Aorta (tissue), 5 donors: ENCODE measurements at regions not wholly inside any gene's neighbourhood (a gene's known extent, or its start where the extent isn't known, plus 50 kb on each side); places are given as distances from the start of the nearest gene placed in this dataset.

Experiments
- ATAC-seq: fragments of 200-7000 bp; cut with Tn5 transposase; one replicate; pipeline ENCODE4 v1.9.1; 2022; ENCODE audit warnings: moderate library complexity; ENCODE audit not compliant: low FRiP score
- DNase-seq, 2 donors: peaks; one replicate each; pipeline ENCODE4 v3.0.0-alpha.2; 2020
- H3K27ac ChIP-seq, 2 donors: one replicate each; pipeline ENCODE4 v1.5.1; 2013; ENCODE audit warnings: low read length in 2 of 2, mild to moderate bottlenecking in 2 of 2, moderate library complexity in 2 of 2, control low read depth in 1 of 2, inconsistent platforms in 1 of 2, low read depth in 1 of 2
- H3K27me3 ChIP-seq, 2 donors: one replicate each; pipeline ENCODE4 v1.6.1; 2013; ENCODE audit warnings: control low read depth in 1 of 2, low read length in 1 of 2, mild to moderate bottlenecking in 1 of 2, moderate library complexity in 1 of 2; ENCODE audit not compliant: insufficient read depth in 2 of 2, control insufficient read depth in 1 of 2
- H3K36me3 ChIP-seq, 2 donors: one replicate each; pipeline ENCODE4 v1.6.1; 2013; ENCODE audit warnings: control low read depth in 1 of 2, low read length in 1 of 2, mild to moderate bottlenecking in 1 of 2; ENCODE audit not compliant: insufficient read depth in 2 of 2, control insufficient read depth in 1 of 2
- H3K4me1 ChIP-seq, 2 donors: one replicate each; pipeline ENCODE4 v1.6.1; 2013; ENCODE audit warnings: low read length in 2 of 2, control low read depth in 1 of 2, mild to moderate bottlenecking in 1 of 2, moderate library complexity in 1 of 2; ENCODE audit not compliant: insufficient read depth in 2 of 2, control insufficient read depth in 1 of 2
- H3K4me3 ChIP-seq, 2 donors: one replicate each; pipeline ENCODE4 v1.5.1; 2013; ENCODE audit warnings: low read length in 2 of 2, control low read depth in 1 of 2, mild to moderate bottlenecking in 1 of 2
- H3K9me3 ChIP-seq: one replicate; pipeline ENCODE4 v1.6.1; 2013; ENCODE audit warnings: mild to moderate bottlenecking, low read length; ENCODE audit not compliant: control insufficient read depth
- WGBS, 2 donors: extraction: QIAGEN DNeasy Blood & Tissue Kit; methylation state at CpG; one replicate each; pipeline ENCODE4 v1.1.7; 2013; 5-methylcytosine and 5-hydroxymethylcytosine counted together
- intact Hi-C, 2 donors: fragments of 100-400 bp; cut with DNase I; formaldehyde crosslinking; loops; one replicate each; pipeline versions ENCODE4 v1.14.2 to v1.15.0; 2022
- donor health status: healthy with polysubstance abuse.
- donor health status: Bipolar disorder and iron deficiency.
- donor health status: DM: no; HTN: no; CAD: no.
- donor health status: DM: no; HTN: no; CAD: no.
- donor health status: DM: yes; HTN: yes; CAD: no.

DNA sequence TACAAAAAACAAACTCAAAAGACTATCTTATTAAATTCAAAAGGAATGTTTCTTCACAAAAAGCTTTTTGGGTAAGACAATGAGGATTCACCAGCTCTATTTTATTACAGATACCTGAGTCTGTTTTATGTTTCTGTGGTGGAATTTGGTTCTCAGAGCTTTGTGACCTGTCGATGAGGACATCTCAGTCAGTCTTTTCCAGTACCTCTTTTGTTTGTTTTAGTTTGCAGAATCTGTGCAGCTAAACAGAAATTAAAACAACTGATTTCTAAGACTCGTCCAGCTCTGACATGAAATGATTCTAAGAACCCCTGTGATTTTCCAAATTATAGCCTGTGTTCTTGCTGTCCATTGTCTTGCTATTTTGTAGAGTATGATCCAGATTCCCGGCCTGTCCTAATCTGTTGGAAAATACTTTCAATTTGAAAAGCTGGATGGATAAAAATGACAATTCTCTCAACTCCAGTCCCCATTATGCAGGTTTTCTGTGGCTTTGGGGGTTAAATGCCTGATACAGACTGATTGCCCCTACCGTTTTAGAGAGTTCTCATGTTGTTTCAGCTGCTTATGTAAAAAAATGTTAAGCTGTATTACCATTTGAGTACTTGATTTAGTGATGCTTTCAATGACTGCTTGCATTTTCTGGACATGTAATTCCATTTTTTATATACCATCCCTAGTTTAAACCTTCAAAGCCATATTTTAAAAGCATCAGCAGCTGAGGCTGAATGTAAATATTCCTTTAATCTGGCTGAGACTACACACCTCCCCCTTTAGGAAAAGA, 94.2 kb upstream of the TAB2 start:
- WGBS, 2 donors: 46 to 47% methylated on average over 4 of the region's 4 CpGs
- Histone ChIP-seq H3K4me3 (no peak overlapping the region), H3K4me1 (peaks cover 2% of the 10 kb centered on the region in 2 donors), H3K27ac (no peak overlapping the region), H3K9me3 (no peaks in the 10 kb centered on the region), H3K36me3 (no peaks in the 10 kb centered on the region), H3K27me3 (no peaks in the 10 kb centered on the region)
- DNase-seq (no peak), ATAC-seq (no peak)
- intact Hi-C loops: no loop called here

DNA sequence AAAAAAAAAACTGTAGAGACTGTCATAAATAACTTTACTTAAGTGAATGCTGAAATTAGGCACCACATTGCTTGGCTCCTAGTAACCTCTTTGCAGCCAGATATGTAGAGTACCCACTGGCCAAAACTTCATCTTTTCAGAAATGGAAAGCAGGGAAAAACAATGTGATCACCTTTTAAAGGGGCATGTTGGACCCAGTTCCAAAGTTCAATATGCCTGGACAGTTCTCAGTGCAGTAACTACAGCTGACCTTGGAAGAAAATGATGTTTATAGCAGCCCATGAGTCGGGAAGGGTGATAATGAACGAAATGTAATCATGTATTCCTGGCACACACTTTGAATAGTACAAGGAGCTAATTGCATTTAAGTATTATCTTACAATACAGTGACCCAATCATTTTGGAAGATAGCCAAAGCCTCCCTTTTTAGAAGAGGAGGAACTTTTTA, 93.6 kb upstream of the TAB2 start:
- Histone ChIP-seq H3K9me3 (no peaks in the 10 kb centered on the region), H3K4me1 (peaks cover 2% of the 10 kb centered on the region in 2 donors), H3K27ac (no peak overlapping the region), H3K36me3 (no peaks in the 10 kb centered on the region), H3K27me3 (no peaks in the 10 kb centered on the region), H3K4me3 (no peak overlapping the region)
- intact Hi-C loops: no loop called here
- 8% methylated on average over 2 of the region's 2 CpGs for WGBS, 2 donors
- DNase-seq (no peak), ATAC-seq (no peak)

DNA sequence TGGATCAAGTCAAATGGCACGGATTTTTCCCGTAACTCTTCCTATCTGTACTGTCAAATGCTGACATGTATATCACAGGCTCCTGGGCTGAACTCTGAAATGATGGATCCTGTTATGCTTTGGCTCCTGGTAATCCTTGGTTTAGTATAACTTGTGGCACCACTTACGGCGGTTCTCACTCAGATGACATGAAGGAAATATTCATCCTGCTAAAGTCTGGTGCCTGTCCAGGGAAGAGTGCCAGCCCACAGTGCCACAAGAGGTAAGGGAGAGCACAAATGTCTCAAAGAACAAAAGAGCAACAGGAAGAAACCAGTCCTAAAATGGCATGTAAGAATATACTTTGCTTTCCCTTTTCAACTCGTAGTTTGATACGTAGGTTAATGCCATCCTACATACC, 93.1 kb upstream of the TAB2 start:
- Histone ChIP-seq H3K4me1 (peaks cover 2% of the 10 kb centered on the region in 2 donors), H3K4me3 (no peak overlapping the region), H3K27ac (no peak overlapping the region), H3K9me3 (no peaks in the 10 kb centered on the region), H3K36me3 (no peaks in the 10 kb centered on the region), H3K27me3 (no peaks in the 10 kb centered on the region)
- ATAC-seq: no peak
- no peak for DNase-seq
- intact Hi-C loops: no loop called here
- 54 to 60% methylated on average over 6 of the region's 6 CpGs for WGBS, 2 donors

DNA sequence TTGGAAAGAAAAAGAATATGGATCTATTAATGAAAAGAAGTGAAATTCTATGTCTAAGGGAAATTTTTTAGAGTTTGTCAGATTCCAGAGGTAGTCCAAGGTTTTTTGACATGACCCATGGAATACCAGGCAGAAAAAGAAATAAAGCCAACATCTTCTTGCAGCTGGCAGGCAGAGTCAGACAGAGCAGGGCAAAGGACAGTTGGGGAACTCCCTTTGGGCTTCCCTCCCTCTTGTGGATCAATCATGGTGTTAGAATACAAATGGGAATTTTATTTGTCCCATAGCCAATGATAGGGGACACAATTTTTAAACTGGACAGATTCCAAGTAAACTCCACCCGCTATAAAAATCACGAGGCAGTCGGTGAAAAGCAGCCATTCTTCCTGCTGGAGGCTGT, 92.1 kb upstream of the TAB2 start:
- DNase-seq (no peak), ATAC-seq (no peak)
- intact Hi-C loops: no loop called here
- Histone ChIP-seq H3K9me3 (no peaks in the 10 kb centered on the region), H3K27me3 (no peaks in the 10 kb centered on the region), H3K36me3 (no peaks in the 10 kb centered on the region), H3K4me1 (peaks cover 2% of the 10 kb centered on the region in 2 donors), H3K4me3 (no peak overlapping the region), H3K27ac (no peak overlapping the region)
- WGBS, 2 donors: 87 to 93% methylated on average over 3 of the region's 3 CpGs

DNA sequence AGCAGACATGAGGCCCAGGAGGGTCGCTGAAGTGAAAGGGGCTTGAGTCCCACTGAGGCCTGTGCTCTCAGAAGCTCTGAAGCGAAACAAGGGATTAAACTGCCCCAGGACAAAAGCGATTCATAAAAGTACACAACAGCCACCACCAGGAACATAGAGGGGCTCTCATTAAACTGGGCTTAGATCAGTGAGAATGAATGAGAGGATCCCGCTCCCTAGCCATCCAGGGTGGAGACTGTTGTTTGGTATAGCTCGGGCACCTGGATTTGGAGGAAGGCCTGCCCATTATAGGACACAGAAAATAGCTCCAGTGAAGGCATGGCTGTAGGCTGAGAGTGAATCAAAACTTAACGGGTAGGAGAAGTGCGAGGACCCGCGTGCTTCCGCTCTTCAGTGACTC, 91.6 kb upstream of the TAB2 start:
- Histone ChIP-seq H3K36me3 (no peaks in the 10 kb centered on the region), H3K4me3 (no peak overlapping the region), H3K4me1 (peaks cover 2% of the 10 kb centered on the region in 2 donors), H3K27ac (no peak overlapping the region), H3K9me3 (no peaks in the 10 kb centered on the region), H3K27me3 (no peaks in the 10 kb centered on the region)
- DNase-seq (no peak), ATAC-seq (no peak)
- WGBS, 2 donors: 95 to 97% methylated on average over 10 of the region's 10 CpGs
- intact Hi-C loops: no loop called here

DNA sequence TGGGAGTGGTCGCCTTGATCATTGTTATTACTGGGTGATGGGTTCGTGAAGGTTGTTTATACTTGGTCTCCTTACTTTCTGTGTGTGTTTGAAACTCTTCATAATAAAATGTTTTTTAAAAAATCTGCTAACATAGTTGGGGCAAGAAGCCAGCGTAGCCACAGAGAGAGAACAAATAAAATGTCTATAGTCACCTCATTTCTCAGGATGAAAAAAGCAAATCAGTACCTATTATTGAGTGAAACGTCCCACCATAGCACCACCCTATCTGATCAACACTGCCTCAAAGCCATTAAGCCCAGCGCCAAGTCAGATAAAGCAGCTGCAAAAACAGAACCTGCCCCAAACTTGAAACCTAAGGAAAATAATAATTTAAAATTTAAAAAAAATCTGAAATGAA, 89.7 kb upstream of the TAB2 start:
- intact Hi-C loops: no loop called here
- H3K27ac ChIP-seq: no peak overlapping the region
- no peak for ATAC-seq

DNA sequence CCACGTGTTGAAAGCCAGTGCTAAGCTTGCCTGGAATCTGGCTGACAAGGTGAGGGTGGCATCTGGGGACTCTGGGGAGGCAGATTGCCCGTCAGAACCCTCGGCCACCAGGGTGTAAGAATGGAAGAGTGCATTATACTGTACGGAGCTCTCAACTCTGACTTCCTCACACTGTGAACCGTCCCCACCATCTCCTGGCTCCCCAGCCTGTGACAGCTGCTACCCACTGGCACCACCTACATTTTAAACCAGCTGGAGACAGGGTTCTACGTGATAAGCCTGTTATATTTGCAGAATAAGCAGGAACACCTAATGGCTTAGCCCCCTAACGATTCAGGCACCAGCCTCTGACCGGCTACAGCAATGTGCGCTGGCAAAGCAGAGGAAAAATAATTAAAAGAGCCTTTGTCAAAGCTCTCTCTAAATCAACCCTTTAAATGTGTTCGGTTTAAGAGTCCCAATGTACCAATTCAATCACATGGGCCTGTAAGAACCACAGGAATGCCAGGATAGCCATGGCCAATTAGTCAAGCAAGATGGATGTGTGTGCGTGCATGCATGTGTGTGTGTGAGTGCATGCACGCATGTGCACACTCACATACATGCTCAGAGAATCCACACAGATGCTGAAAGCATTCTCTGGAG, 89.1 kb upstream of the TAB2 start:
- Histone ChIP-seq H3K27me3 (no peaks in the 10 kb centered on the region), H3K27ac (no peak overlapping the region), H3K9me3 (no peaks in the 10 kb centered on the region), H3K36me3 (no peaks in the 10 kb centered on the region), H3K4me3 (no peak overlapping the region), H3K4me1 (peaks cover 0 to 2% of the 10 kb centered on the region in 2 donors)
- intact Hi-C loops: no loop called here
- ATAC-seq (no peak), DNase-seq (no peak)
- WGBS, 2 donors: 80 to 82% methylated on average over 12 of the region's 12 CpGs

More for the DNA sequence above, 89.7 kb upstream of the TAB2 start:
- no peak overlapping the region for H3K4me3 ChIP-seq
- WGBS, 2 donors: 67 to 76% methylated on average over 5 of the region's 5 CpGs
- H3K4me1 ChIP-seq: peaks cover 2% of the 10 kb centered on the region in 2 donors
- no peak for DNase-seq
- H3K36me3 ChIP-seq: no peaks in the 10 kb centered on the region
- H3K27me3 ChIP-seq: no peaks in the 10 kb centered on the region
- H3K9me3 ChIP-seq: no peaks in the 10 kb centered on the region

- WGBS, 2 donors: 54 to 55% methylated on average over 6 of the region's 6 CpGs
- H3K27ac ChIP-seq: no peak overlapping the region
- no peaks in the 10 kb centered on the region for H3K27me3 ChIP-seq
- H3K36me3 ChIP-seq: no peaks in the 10 kb centered on the region
- ATAC-seq (no peak), DNase-seq (no peak)
- no peak overlapping the region for H3K4me3 ChIP-seq
- no peaks in the 10 kb centered on the region for H3K9me3 ChIP-seq
- no peaks in the 10 kb centered on the region for H3K4me1 ChIP-seq
- intact Hi-C loops: no loop called here
Measured at GRCh38 chr6:149229096-149229495, 88.4 kb upstream of the TAB2 start.
